GM18868 (cell line): ENCODE measurements at regions not wholly inside any gene's neighbourhood (a gene's known extent, or its start where the extent isn't known, plus 50 kb on each side); places are given as distances from the start of the nearest gene placed in this dataset.

Experiments used
- ATAC-seq: cut with Tn5 transposase; IDR thresholded peaks from one replicate; pipeline ENCODE4 v1.9.1; 2021; ENCODE audit warnings: mild to moderate bottlenecking, moderate library complexity; ENCODE audit not compliant: unreplicated experiment

DNA sequence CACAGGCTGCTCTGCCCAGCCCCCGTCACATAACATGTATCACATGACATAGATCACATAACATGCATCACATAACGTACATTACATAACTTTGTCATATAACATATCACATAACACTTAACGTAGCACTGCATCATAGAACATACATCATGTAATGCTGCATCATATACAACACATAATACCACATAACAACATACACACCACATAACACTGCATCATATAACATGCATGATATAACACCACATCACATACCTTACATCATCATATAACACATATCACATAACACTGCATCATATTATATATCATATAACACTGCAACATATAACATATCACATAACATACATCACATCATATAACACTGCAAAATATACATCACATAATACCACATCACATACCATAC, 83.8 kb downstream of the AXIN2 start:
- no peak for ATAC-seq

DNA sequence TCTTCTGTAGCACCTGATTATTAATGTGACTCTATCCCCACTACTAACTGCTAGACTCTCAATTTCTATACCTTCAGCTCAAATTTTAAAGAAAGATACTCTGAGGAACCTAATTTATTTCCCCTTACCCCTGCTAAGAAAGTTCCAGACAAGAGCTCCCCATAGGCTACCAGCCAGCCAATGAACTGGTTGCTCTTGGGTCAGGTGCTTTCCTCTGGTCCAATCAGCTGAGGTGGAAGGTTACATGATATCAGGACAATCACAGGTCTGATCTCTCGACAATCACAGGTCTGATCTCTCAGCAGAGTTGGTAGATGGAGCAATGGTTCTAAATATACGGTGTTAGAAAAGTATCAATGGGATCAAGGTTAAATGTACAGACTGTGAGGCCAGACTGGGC, 86.8 kb downstream of the AXIN2 start:
- ATAC-seq = no peak

DNA sequence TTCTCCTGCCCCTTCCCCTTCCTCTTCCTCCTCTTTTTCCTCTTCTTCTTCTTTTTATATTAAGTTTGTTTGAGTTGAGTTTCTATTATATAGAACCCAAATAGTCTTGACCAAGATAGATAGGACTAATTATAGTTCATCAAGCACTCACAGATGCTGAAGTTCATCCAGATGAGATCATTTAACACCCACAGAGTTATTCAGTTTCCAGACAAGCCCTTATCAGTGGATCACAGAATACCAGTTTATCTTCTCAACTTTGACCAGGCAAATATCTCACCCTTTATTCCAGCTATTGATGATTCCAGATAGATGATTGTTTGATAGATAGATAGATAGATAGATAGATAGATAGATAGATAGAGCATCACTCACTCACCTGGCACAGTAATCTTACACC, 87.5 kb downstream of the AXIN2 start:
- no peak for ATAC-seq

DNA sequence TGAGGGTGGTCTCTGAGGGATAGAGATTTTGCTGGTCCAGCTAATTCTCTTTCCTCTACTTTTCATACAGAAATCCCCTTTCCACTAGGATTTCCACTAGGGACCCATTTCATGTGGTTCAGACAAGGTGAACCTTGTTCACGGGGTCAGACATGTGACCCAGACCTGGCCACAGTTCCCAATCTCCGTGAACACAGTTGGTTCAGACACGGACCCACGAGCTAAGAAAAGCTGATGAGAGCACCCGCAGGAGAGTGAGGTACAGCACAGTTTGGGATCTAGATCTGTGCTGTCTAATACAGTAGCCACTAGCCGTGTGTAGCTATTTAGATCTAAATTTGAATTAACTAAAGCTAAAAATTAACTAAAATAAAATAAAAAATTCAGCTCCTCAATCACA, 88.1 kb downstream of the AXIN2 start:
- ATAC-seq = no peak

DNA sequence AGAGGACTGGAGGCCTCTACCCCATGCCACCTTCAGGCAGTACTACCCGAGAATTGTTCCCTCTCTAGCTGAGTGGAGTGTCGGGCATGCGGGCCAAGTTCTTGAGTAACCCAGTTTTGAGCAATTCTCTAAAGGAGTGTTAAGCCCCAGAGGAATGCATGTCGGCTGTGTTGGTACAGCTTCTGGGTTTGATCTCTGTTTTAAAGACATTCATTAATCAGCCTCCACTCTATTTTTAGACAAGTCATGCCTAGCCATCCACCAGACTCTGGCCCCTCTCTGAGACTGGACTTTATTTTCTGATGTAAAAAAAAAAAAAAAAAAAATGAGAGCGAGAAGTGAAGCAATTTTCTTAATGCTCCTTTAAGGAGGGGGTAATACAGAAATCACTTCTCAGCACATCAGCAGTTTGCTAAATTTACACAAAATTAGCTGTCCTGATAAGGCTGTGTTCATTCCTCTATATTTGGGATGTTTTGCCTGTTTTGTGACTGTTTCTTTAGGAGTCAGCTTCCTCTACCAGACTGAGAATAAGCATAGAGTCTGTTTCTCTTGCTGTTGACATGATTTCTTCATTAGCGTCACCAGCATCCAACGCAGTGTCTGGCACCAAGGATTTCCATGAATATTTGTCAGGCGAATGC, 88.7 kb downstream of the AXIN2 start:
- no peak for ATAC-seq

DNA sequence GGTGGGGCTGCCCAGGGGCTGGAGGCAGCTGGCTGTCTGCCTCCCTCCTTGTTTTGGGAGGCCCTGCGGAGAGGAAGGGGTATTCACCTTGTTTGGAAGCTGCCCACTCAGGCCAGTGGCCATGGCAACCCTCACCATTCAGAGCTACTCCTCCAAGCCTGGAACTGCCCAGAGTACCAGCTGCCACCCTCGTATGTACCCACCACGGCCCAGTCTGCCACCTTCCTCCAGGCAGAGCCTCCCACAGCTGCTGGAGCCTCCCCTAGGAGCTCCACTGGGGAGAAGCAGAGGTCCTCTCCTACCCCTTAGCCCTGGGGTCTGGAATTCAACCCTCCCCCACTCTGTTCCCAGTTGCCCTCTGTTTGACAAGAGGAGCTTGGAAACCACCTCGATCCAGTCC, 90.7 kb downstream of the AXIN2 start:
- no peak for ATAC-seq

DNA sequence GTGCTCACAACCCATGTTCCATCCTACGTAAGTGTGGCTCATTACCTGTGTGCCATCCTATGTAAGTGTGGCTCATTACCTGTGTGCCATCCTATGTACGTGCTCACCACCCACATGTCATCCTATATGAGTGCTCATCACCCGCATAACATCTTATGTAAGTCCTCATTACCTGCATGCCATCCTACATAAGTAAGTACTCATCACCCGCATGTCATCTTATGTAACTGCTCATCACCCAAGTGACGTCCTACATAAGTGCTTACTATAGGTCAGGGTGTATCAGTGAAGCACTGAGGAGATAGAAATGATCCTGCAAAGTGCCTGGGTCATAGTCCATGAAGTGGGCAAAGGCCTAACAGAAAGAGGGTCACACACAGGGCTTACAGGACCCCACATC, 93.1 kb downstream of the AXIN2 start:
- no peak for ATAC-seq

DNA sequence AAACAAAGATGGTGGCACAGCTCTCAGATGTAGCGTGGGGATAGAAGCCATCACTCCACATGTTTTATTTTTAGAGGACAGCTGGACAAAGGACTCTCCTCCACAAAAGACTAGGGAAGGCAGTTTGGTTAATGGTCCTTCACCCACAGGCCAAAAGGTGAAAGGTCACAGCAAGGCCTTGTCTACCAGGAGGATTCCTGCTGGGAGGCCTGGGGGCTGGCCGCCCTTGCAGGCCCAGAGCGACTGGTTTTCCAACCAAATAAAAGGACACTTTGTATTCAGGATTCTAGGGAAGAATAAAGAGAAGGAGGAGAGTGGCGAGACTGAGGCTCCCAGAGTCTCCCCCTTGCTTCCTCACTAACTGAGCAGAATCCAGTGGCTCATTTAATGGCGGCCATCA, 94.3 kb downstream of the AXIN2 start:
- no peak for ATAC-seq

DNA sequence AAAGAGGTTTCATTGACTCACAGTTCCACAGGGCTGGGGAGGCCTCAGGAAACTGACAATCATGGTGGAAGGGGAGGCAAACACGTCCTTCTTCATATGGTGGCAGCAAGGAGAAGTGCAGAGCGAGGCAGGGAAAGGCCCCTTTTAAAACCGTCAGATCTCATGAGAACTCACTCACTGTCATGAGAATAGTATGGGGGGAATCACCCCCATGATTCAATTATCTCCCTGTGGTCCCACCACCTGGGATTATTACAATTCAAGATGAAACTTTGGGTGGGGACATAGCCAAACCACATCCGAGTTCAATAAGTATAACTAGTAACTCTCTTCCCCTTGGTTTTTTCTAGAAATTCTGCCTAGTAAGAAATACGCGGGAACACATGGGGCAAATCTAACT, 94.9 kb downstream of the AXIN2 start:
- no peak for ATAC-seq

DNA sequence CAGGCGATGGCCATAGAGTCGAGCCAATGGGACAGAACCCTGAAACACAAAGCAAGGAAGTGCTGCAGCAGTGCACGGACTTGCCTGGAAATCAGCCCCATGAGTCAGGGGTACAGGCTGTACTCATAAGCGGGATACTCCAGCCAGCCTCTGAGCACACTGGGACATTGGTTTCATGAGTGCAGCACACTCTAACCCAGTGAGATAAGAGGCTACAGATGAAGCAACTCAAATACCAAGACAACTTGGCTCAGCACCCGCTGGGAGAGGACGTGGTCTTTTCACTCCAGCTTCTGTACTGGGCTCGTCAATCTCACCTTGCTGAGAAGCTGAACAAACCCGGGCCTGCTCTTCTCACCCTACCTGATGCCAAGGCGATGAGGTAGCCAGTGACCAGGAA, 98.2 kb downstream of the AXIN2 start:
- ATAC-seq = no peak

DNA sequence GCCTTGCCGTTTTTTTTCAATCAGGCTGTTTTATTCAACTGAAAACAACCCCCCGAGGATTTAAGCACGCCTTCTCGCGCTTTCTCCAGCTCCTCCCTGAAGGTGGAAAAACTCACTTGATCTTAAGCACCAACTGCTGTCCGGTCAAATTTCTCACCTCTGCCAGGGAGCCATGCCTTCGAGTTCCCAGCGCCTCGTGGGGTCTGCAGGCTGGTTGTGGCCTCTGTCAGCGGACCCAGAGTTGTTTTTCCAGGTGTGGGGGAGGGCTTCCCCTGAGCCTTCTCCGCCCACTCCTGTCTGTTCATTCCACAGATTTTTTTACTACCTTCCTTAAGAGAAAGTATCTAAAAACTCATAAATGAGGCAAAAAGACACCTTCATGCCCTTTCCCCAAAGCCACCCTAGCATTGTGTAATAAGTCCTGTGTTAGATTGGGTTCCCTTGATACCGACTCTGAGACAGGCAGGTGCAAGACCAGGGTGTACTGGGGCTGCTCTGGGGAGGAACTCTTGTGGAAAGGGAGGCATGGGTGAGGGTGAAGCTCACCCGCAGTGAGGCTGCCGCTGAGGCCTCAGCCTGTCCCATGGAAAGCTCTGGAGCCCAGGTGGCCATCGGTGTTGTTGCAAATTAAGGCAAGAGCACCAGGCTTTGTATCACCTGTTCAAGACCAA, 101.6 kb downstream of the AXIN2 start:
- ATAC-seq = no peak

DNA sequence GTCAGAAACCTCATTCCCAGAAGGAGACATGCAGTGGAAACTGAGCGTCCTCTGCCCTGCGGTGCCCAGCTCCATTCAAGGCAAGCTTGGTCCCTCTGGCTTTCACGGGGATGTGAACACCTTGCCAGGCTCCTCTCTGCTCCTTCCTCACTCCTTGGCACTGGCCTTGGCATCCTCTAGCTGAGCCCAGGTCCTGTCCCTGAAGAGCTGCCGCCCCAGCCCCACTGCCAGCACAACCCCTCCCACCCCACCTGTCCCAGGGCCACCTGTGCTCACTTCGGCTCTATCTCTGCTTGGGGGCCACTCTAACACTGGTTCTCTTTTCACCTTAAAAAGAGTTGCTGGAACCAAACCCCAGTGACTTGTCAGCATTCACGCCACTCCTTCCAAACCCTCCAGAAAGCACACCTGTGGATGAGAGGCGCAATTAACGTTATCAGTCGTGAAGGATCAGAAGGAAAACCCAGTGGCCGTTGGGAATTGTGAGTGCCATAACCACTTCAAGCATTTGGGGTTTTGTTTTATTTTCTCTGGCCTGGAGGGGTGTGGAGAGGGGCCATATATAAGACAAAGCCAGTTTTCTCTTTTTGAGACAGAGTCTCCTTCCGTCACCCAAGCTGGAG, 103.7 kb downstream of the AXIN2 start:
- ATAC-seq = no peak

DNA sequence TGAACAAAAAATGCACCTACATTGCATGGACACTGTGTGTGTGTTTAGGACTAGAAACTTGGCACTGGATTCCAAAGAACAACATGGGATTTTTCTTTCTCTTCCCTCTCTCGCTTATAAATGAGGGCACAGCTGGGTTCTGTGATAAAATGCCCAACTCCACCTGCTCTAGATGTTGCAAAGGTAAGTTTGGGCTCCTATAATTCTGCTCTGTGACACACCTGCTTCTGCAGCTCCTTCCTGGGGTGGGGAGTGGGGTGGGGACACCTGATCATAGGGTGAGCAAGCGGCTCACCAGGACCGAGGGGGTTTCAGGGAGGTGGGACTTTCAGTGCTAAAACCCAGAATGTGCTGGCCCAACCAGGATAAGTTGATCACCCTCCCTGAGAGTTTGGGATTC, 104.3 kb downstream of the AXIN2 start:
- no peak for ATAC-seq

DNA sequence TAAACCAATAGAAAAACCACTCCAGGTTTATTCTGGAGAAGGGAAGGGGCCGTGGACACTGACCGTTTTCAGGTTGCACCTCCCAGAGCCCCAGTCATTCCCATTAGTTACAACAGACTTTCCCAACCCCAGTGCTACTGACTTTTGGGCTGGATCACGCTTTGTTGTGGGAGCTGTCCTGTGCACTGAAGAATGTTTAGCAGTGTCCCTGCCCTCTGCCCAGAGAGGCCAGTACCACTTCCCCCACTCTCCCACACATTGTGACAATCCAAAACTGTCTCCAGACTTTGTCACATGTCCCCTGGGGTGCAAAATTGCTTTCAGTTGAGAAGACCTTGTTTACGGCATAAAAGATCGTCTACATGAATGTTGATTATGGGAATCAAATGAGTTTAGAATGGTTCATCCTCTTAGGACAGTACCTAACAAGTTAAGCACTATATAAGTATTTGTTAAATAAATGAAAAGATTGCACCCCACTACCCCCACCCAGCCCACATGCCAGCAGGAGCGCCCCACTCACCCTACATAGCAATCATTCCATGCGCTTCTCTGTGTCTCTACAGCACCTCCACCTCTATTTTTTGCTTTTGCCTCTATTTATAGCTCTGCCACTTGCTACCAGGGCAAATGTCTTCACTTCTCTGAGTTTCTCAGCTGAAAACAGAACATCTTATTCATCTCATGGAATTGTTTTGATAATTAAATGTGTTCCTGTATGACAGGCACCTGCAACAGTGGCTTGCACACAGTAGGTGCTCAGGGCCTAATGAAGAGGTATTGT, 104.9 kb downstream of the AXIN2 start:
- ATAC-seq = no peak

DNA sequence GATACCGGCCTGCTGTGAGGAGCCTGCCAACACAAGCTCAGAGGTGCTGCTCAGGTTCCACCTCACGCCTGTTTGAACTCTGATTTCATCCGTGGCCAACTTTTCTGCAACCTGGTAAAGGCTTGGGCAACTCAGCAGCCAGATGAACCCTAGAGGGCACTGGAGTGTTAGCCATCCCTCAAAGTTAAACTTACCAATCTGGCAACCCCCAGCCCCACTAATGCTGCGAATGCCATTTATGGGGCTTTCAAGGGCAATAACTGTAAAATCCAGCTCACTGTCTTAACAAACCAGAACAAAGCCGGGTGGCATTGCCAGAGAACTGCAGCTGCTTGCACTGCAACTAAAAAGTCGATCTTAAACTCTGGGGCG, 105.5 kb downstream of the AXIN2 start:
- no peak for ATAC-seq

DNA sequence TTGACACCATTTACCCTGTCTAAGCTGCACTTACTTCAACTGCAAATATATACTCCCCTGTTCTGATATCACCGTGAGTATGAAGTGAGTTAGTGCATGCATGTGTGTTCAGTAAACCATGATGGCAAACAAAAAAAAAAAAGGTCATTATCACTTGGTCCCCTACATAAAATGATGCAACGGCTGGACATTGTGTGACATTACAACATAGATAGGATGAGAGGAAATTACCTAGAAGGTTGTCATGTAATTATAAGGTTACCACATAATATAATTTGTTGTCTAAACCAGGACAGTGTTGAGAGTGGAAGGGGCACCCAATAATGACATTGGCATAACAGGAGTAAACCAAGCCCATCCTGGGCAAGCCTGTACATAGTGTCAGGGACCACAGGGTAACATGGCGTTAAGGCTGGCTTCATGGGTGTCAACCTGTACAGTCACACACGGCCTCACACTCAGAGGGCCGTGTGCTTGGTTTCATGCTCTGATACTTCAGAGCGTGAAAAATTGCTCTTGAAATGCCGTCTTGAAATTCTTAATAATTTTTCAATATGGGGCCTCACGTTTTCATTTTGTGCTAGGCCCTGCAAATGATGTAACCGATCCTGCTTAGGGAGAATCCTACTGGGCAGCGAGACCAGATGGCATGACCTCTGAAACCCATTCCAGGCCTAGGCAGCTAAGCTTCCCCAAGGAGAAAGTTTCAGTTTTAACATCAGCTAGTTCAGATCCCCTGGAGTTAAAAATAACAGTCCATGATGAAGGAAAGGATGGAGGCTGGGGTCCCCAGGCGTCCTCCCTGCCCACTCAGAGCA, 106.1 kb downstream of the AXIN2 start:
- no peak for ATAC-seq

DNA sequence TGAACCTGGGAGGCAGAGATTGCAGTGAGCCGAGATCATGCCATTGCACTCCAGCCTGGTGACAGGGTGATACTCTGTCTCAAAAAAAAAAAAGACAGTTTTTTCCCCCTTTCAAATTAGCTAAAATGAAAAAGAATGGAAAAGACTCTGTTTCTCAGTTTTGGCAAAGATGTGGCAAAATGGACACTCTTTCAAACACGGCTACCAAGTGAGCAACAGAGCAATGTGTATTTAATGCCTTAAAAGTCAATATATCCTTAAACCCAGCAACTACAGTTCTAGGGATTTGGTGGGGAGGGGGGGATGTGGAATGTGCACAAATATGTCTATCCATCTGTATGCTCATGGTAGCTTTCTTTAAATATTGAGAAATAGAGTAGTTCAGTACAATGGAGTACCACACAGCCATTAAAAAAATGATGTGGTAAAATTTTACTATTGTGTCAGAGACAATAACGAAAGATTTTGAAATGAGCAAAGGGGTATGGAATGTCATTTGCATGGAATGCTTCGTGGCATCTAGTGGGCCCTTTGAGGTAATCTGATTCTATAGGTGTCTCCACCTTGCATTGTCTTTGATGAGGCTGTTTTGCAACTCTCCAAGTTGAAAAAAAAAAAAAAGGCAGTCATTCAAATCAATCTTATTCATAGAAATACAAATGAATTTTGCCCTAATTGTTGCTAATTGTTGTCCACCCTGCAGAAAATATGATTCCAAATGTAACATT, 108.1 kb downstream of the AXIN2 start:
- no peak for ATAC-seq

DNA sequence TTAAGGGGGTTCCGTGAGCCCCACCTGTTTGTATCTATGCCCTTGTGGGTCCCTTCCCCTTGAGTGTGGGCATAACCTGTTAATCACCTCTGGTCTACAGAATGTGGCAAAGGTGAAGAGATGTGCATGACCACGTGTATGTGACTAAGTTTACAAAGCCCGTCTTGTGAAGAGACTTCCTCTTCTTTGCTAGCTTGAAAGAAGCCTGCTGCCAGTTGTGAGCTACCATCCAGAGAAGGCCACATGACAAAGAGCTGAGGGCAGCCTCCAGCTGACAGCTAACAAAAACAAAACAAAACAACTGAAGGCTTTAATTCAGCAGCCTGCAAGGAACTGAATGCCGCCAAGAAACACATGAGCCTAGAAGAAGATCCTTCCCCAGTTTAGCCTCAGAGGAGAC, 112.0 kb downstream of the AXIN2 start:
- no peak for ATAC-seq

DNA sequence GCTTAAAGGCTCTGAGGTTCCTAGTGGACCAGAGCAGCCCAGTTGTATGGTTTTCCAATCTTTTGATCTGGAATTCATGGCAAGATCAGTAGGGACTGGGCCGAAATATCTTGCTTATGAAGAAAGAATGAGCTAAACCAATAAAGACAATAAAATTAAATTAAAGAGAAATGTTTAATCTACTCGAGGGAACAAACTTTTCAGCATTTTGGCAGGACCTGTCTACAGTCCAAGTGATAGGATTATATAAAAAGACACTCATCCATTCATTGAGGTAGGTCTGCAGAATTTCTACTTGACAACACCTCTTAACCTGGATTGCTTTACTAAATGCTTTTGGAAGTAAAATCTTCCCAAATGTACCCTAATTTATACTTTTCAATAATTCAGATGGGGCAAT, 113.6 kb downstream of the AXIN2 start:
- no peak for ATAC-seq

DNA sequence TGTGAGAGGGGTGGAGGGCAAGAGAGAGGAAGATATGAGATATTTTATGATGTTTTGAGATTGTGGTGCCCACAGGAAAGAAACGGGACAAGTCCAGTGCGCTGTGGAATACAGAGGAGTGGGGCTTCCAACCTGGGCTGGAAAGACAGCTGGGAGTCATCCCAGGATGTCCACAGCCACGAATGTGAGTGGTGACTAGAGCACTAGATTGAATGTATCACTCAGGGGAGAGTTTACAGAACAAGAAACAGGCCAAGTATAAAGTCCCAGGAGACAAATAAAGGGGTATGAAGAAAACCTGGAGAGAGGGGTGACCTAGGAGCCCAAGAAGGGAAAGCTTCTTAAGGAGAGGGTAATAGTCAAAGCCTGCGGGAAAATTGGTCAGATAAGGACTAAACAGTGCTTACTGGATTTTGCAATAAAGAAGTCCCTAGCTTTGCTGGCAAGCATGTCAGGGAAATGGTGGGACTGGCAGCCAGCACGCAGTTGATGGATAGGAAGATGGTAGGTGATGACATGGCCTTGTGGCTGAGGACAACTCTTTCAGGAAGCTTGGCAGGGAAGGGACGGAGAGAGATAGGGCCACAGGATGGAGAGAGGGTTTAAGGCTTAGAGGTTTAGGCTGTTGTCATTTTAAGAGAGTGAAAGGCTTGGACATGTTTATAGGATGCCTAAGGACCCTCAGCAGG, 114.5 kb downstream of the AXIN2 start:
- ATAC-seq = no peak
